NT2/D1 (cell line): ENCODE measurements at regions not wholly inside any gene's neighbourhood (a gene's known extent, or its start where the extent isn't known, plus 50 kb on each side); places are given as distances from the start of the nearest gene placed in this dataset.

ENCODE experiments used
- DNase-seq: peaks from one replicate; pipeline ENCODE4 v3.0.0-alpha.2; 2011; ENCODE audit warnings: low read depth, low spot score
- H3K27me3 ChIP-seq: 2 replicates; pipeline ENCODE4 v1.6.0; 2011; ENCODE audit warnings: mild to moderate bottlenecking; ENCODE audit not compliant: insufficient read length, insufficient read depth
- H3K36me3 ChIP-seq: 2 replicates; pipeline ENCODE4 v1.6.1; 2011; ENCODE audit warnings: mild to moderate bottlenecking, low read length, mixed read lengths; ENCODE audit not compliant: insufficient read depth, insufficient read length
- H3K4me1 ChIP-seq: 2 replicates; pipeline ENCODE4 v1.5.1; 2011; ENCODE audit not compliant: insufficient read depth, insufficient read length
- H3K4me3 ChIP-seq: 2 replicates; pipeline ENCODE4 v1.5.1; 2011; ENCODE audit warnings: low read depth; ENCODE audit not compliant: insufficient read length
- H3K9ac ChIP-seq: 2 replicates; pipeline ENCODE4 v1.6.0; 2011; ENCODE audit warnings: low read depth; ENCODE audit not compliant: insufficient read length
- H3K9me3 ChIP-seq: 2 replicates; pipeline ENCODE4 v1.5.1; 2011; ENCODE audit warnings: mild to moderate bottlenecking, low read length; ENCODE audit not compliant: insufficient read depth
- SUZ12 ChIP-seq: IDR thresholded peaks from 2 replicates; pipeline ENCODE4 v1.6.1; 2011; ENCODE audit not compliant: insufficient read length, insufficient read depth; ENCODE audit errors: extremely low read depth
- YY1 ChIP-seq: IDR thresholded peaks from 2 replicates; pipeline ENCODE4 v1.6.1; 2011; ENCODE audit not compliant: insufficient read length, insufficient read depth
- ZNF274 ChIP-seq: IDR thresholded peaks from 2 replicates; pipeline ENCODE4 v1.6.1; 2011; ENCODE audit warnings: mild to moderate bottlenecking, low read depth, low read length

GRCh38 chr9:16247188-16247875, 623.1 kb downstream of the BNC2 start:
- H3K4me1 ChIP-seq = no peaks in the 10 kb centered on the region
- H3K27me3 ChIP-seq = no peaks in the 10 kb centered on the region
- DNase-seq = no peak
- no peaks in the 10 kb centered on the region for H3K36me3 ChIP-seq
- no peak for TF ChIP-seq ZNF274
- TF ChIP-seq SUZ12 = no peak
- TF ChIP-seq YY1 = no peak
- H3K9me3 ChIP-seq = no peaks in the 10 kb centered on the region
- H3K4me3 ChIP-seq = no peak overlapping the region
- no peak overlapping the region for H3K9ac ChIP-seq

- Histone ChIP-seq H3K9me3 (no peaks in the 10 kb centered on the region), H3K4me3 (no peak overlapping the region), H3K36me3 (no peaks in the 10 kb centered on the region), H3K4me1 (peaks cover 5% of the 10 kb centered on the region), H3K9ac (no peak overlapping the region), H3K27me3 (no peaks in the 10 kb centered on the region)
- no peak for DNase-seq
- TF ChIP-seq ZNF274 = no peak
- TF ChIP-seq YY1 = no peak
Observed at GRCh38 chr9:16248822-16249221, 621.6 kb downstream of the BNC2 start.

DNA sequence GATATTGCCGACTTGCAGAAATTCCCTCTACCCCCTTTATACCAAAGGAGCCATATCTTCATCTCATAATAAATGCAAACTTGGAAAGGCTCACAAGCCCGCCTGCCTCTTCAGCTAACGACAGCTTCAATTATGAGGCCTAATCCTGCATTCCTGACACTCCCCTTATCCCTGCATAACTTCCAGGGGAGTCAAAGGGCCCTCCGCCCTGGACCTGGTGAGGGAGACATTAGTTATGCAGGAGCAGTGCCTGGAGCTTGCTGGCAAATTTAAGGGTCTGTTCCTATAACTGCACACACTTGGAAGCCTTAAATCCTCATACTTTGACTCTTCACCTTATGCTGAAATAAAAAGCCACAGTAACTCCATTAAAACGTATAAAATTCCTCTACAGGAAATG, 617.9 kb downstream of the BNC2 start:
- Histone ChIP-seq H3K9ac (no peak overlapping the region), H3K4me3 (no peak overlapping the region), H3K27me3 (no peaks in the 10 kb centered on the region), H3K36me3 (no peaks in the 10 kb centered on the region), H3K9me3 (no peaks in the 10 kb centered on the region), H3K4me1 (peaks cover 5% of the 10 kb centered on the region)
- DNase-seq = peak; percentile 30
- TF ChIP-seq YY1 = no peak
- TF ChIP-seq ZNF274 = no peak
- TF ChIP-seq SUZ12 = no peak

GRCh38 chr9:16254674-16255073, 615.8 kb downstream of the BNC2 start:
- peaks cover 5% of the 10 kb centered on the region for H3K4me1 ChIP-seq
- no peaks in the 10 kb centered on the region for H3K36me3 ChIP-seq
- H3K4me3 ChIP-seq = no peak overlapping the region
- H3K9me3 ChIP-seq = no peaks in the 10 kb centered on the region
- no peak overlapping the region for H3K9ac ChIP-seq
- DNase-seq = no peak
- H3K27me3 ChIP-seq = no peaks in the 10 kb centered on the region
- TF ChIP-seq SUZ12 (no peak), ZNF274 (no peak), YY1 (no peak)

DNA sequence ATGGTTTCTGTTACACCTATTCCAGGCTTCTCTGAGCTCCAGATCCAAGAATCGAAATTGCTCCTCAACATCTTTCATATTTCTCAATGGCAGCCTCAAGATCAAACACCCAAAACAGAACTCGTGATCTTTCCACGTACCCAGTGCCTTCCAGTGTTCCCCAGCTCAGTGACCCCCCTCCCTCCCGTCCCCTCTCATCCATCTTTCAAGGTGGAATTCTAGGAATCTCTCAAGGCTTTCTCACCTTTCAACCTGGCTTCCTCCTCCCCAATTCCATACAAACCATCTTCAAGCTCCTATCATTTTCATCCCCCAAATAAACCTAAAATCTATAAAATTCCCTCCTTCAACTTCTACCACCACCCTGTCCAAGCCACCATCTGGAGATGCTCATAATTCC, 615.3 kb downstream of the BNC2 start:
- Histone ChIP-seq H3K27me3 (no peaks in the 10 kb centered on the region), H3K9me3 (no peaks in the 10 kb centered on the region), H3K9ac (no peak overlapping the region), H3K4me1 (peaks cover 5% of the 10 kb centered on the region), H3K4me3 (no peak overlapping the region), H3K36me3 (no peaks in the 10 kb centered on the region)
- no peak for DNase-seq
- no peak for TF ChIP-seq ZNF274
- TF ChIP-seq YY1 = no peak
- TF ChIP-seq SUZ12 = no peak

DNA sequence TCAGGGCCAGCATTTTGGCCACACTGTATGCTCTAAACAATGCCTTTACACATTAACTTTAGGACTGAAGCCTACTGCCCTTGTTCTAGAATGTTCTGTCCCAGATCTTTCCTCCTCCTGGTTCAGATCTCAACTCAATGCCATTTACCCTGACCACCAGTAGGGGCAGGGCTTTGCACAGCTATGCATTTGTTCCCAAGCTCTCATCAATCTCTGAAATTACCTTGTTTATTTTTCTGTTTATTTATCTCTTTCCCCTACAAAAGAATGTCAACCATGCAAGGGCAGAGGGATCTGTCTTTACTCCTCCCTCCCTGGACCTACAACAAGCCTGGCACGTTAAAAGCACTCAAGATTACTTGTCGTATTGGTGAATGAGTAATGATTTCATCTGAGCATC, 612.9 kb downstream of the BNC2 start:
- Histone ChIP-seq H3K27me3 (no peaks in the 10 kb centered on the region), H3K9me3 (no peaks in the 10 kb centered on the region), H3K9ac (no peak overlapping the region), H3K4me1 (peaks cover 9% of the 10 kb centered on the region), H3K36me3 (no peaks in the 10 kb centered on the region), H3K4me3 (no peak overlapping the region)
- no peak for DNase-seq
- TF ChIP-seq SUZ12 = no peak
- no peak for TF ChIP-seq YY1
- TF ChIP-seq ZNF274 = no peak

DNA sequence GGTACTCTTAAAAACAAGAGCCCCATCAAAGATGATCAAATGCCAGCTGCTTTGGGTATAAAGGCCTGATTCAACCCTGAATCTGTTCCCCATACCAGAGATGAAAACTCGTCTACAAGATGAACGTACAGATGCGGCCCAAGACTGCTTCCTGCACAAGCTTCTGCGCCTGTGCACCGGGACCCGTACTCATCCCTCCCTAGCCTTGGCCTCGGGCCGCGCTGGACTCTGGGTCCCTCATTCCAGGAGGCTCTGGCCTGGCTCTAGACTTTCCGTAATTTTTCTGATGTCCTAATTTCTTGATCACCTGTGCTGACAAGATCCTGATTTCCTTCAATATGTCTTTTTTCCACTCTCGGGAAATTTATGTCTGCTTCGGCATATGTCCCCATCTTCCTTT, 612.3 kb downstream of the BNC2 start:
- Histone ChIP-seq H3K36me3 (no peaks in the 10 kb centered on the region), H3K4me3 (no peak overlapping the region)

More for the DNA sequence above, 612.3 kb downstream of the BNC2 start:
- Histone ChIP-seq H3K9ac (no peak overlapping the region), H3K4me1 (peaks cover 9% of the 10 kb centered on the region), H3K9me3 (no peaks in the 10 kb centered on the region), H3K27me3 (no peaks in the 10 kb centered on the region)
- no peak for DNase-seq
- no peak for TF ChIP-seq SUZ12
- no peak for TF ChIP-seq ZNF274
- no peak for TF ChIP-seq YY1
